ENCODE measurements at regions not wholly inside any gene's neighbourhood (a gene's known extent, or its start where the extent isn't known, plus 50 kb on each side); places are given as distances from the start of the nearest gene placed in this dataset.

GRCh38 chr4:124173912-124174311 is 538.6 kb downstream of the ANKRD50 start:
- Histone ChIP-seq H3K36me3 (replicated peaks) (no peaks in the 10 kb centered on the region), H3K27ac (no peak overlapping the region), H3K27me3 (replicated peaks) (no peaks in the 10 kb centered on the region), H3K4me3 (ENCODE audit: low read depth, low read length) (no peak overlapping the region)
- no peak for DNase-seq
- no peak for TF ChIP-seq CTCF (IDR thresholded peaks at IDR 0.05; ENCODE audit: low read depth, low read length, missing control alignments)
- in situ Hi-C loops (cut with HindIII; ENCODE audit: low pct_ligation_motif_present, low sequenced_read_pairs) = no loop called here

- in situ Hi-C loops (cut with HindIII; ENCODE audit: low pct_ligation_motif_present, low sequenced_read_pairs) = no loop called here
- no peak for TF ChIP-seq CTCF (IDR thresholded peaks at IDR 0.05; ENCODE audit: low read depth, low read length, missing control alignments)
- H3K27me3 ChIP-seq (replicated peaks) = no peaks in the 10 kb centered on the region
- peak overlapping the region; percentile 24 for H3K27ac ChIP-seq
- H3K36me3 ChIP-seq (replicated peaks) = no peaks in the 10 kb centered on the region
- H3K4me3 ChIP-seq (ENCODE audit: low read depth, low read length) = no peak overlapping the region
- peak; percentile 38 for DNase-seq
Observed at GRCh38 chr4:124177647-124178425, 534.7 kb downstream of the ANKRD50 start.

GRCh38 chr4:124178449-124179021 is 534.0 kb downstream of the ANKRD50 start:
- Histone ChIP-seq H3K36me3 (replicated peaks) (no peaks in the 10 kb centered on the region), H3K4me3 (ENCODE audit: low read depth, low read length) (no peak overlapping the region), H3K27me3 (replicated peaks) (no peaks in the 10 kb centered on the region), H3K27ac (peak overlapping the region; percentile 24)
- TF ChIP-seq CTCF (IDR thresholded peaks at IDR 0.05; ENCODE audit: low read depth, low read length, missing control alignments) = no peak
- DNase-seq = peak; percentile 32
- in situ Hi-C loops (cut with HindIII; ENCODE audit: low pct_ligation_motif_present, low sequenced_read_pairs) = no loop called here

GRCh38 chr4:124179506-124180186 is 532.9 kb downstream of the ANKRD50 start:
- no peak for TF ChIP-seq CTCF (IDR thresholded peaks at IDR 0.05; ENCODE audit: low read depth, low read length, missing control alignments)
- in situ Hi-C loops (cut with HindIII; ENCODE audit: low pct_ligation_motif_present, low sequenced_read_pairs) = no loop called here
- Histone ChIP-seq H3K36me3 (replicated peaks) (no peaks in the 10 kb centered on the region), H3K27me3 (replicated peaks) (no peaks in the 10 kb centered on the region), H3K27ac (no peak overlapping the region), H3K4me3 (ENCODE audit: low read depth, low read length) (no peak overlapping the region)
- no peak for DNase-seq

GRCh38 chr4:124181039-124181438 is 531.5 kb downstream of the ANKRD50 start:
- no peaks in the 10 kb centered on the region for H3K36me3 ChIP-seq (replicated peaks)
- TF ChIP-seq CTCF (IDR thresholded peaks at IDR 0.05; ENCODE audit: low read depth, low read length, missing control alignments) = no peak
- DNase-seq = no peak
- no peak overlapping the region for H3K27ac ChIP-seq
- in situ Hi-C loops (cut with HindIII; ENCODE audit: low pct_ligation_motif_present, low sequenced_read_pairs) = no loop called here
- H3K4me3 ChIP-seq (ENCODE audit: low read depth, low read length) = no peak overlapping the region
- H3K27me3 ChIP-seq (replicated peaks) = no peaks in the 10 kb centered on the region

Data from brain microvascular endothelial cell (primary cell).